ENCODE measurements at regions not wholly inside any gene's neighbourhood (a gene's known extent, or its start where the extent isn't known, plus 50 kb on each side); places are given as distances from the start of the nearest gene placed in this dataset.

DNA sequence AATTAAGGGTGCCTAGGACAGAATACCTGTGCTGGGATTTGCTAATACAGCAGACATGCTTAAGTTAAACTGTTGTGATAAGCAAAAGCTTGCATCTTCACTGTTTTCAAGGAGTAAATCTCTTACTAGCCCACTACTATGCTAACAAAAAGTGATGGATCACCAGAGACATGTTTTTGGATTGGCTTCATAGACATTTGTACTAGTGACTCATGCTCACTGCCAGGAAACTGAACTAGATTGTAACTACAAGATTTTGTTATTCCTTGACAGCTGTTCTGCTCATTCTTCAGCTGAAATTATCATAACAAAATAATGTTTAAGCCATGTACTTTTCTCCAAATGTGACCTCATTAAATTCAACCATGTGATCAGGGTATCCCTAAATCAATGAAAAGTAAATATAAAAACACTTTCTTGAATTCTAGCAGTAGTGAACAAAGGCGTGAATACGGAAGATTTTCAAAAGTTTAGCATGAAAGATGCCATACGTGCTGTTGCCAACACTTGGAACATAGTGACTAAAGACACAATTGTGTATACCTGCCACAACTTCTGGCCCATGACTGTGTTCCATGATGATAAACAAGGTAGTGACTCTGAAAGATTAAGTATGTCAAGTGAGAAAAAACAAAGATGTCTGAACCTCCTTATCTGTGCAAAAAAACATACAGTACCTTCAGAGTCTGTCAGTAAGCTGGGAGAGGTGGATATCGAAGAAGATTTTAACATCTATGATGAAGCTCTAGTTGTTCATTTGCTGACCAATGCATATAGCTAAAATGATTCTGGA lies 154.0 kb downstream of the BTC start:
- TF ChIP-seq, protein P1, sequence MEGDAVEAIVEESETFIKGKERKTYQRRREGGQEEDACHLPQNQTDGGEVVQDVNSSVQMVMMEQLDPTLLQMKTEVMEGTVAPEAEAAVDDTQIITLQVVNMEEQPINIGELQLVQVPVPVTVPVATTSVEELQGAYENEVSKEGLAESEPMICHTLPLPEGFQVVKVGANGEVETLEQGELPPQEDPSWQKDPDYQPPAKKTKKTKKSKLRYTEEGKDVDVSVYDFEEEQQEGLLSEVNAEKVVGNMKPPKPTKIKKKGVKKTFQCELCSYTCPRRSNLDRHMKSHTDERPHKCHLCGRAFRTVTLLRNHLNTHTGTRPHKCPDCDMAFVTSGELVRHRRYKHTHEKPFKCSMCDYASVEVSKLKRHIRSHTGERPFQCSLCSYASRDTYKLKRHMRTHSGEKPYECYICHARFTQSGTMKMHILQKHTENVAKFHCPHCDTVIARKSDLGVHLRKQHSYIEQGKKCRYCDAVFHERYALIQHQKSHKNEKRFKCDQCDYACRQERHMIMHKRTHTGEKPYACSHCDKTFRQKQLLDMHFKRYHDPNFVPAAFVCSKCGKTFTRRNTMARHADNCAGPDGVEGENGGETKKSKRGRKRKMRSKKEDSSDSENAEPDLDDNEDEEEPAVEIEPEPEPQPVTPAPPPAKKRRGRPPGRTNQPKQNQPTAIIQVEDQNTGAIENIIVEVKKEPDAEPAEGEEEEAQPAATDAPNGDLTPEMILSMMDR (optimal IDR thresholded peaks at IDR 0.05 in 1 of 3, IDR thresholded peaks at IDR 0.05 in 1 of 3, conservative IDR thresholded peaks at IDR 0.05 in 1 of 3; ENCODE audit: extremely low read depth in 1 of 3, insufficient read depth in 2 of 3, low read length in 3 of 3) = no peak
- no peak for TF ChIP-seq EZH2 (IDR thresholded peaks at IDR 0.05; ENCODE audit: low read length)
